HuH-7.5 (cell line): ENCODE measurements at regions not wholly inside any gene's neighbourhood (a gene's known extent, or its start where the extent isn't known, plus 50 kb on each side); places are given as distances from the start of the nearest gene placed in this dataset.

ENCODE experiments used
- DNase-seq: peaks from one replicate; pipeline ENCODE4 v3.0.0; 2011; ENCODE audit warnings: low spot score

GRCh38 chr12:19054035-19054434 is 75.5 kb upstream of the PLEKHA5 start:
- no peak for DNase-seq

- no peak for DNase-seq
Observed at GRCh38 chr12:19055589-19055988, 73.9 kb upstream of the PLEKHA5 start.

- no peak for DNase-seq
Observed at GRCh38 chr12:19058235-19059021, 71.1 kb upstream of the PLEKHA5 start.

GRCh38 chr12:19064713-19065112 is 64.8 kb upstream of the PLEKHA5 start:
- DNase-seq = no peak

GRCh38 chr12:19065223-19065622 is 64.3 kb upstream of the PLEKHA5 start:
- DNase-seq = no peak

GRCh38 chr12:19065871-19066270 is 63.7 kb upstream of the PLEKHA5 start:
- no peak for DNase-seq

- peak; percentile 20 for DNase-seq
Observed at GRCh38 chr12:19066475-19067001, 63.0 kb upstream of the PLEKHA5 start.

- DNase-seq = no peak
Observed at GRCh38 chr12:19068137-19068536, 61.4 kb upstream of the PLEKHA5 start.

- no peak for DNase-seq
Observed at GRCh38 chr12:19070341-19070740, 59.2 kb upstream of the PLEKHA5 start.

- DNase-seq = no peak
Observed at GRCh38 chr12:19074700-19075099, 54.8 kb upstream of the PLEKHA5 start.

GRCh38 chr12:19075711-19076340 is 53.7 kb upstream of the PLEKHA5 start:
- no peak for DNase-seq
